HepG2 (cell line): ENCODE measurements at regions not wholly inside any gene's neighbourhood (a gene's known extent, or its start where the extent isn't known, plus 50 kb on each side); places are given as distances from the start of the nearest gene placed in this dataset.

ENCODE experiments used
- CBX1 ChIP-seq: IDR thresholded peaks from one replicate; pipeline ENCODE4 v1.6.1; 2016; ENCODE audit warnings: antibody characterized with exemption, low read depth
- HIVEP1 ChIP-seq: sonication (generic); formaldehyde crosslinking; IDR thresholded peaks from 2 replicates; pipeline ENCODE4 v1.4.0; 2020; ENCODE audit warnings: mild to moderate bottlenecking, missing genetic modification reagents
- MXI1 ChIP-seq: IDR thresholded peaks from 3 replicates; pipeline ENCODE4 v1.6.1; 2012; ENCODE audit warnings: low read depth, low read length, inconsistent platforms, borderline replicate concordance
- NPAS2 ChIP-seq: sonication (generic); formaldehyde crosslinking; IDR thresholded peaks from 2 replicates; pipeline ENCODE4 v1.8.0; 2022; ENCODE audit warnings: mild to moderate bottlenecking, missing genetic modification reagents, borderline replicate concordance
- RERE ChIP-seq: IDR thresholded peaks from 2 replicates; pipeline ENCODE4 v1.6.1; 2016; ENCODE audit warnings: low read depth, missing genetic modification reagents, missing compliant biosample characterization
- ZBTB37 ChIP-seq: sonication (generic); formaldehyde crosslinking; IDR thresholded peaks from 2 replicates; pipeline ENCODE4 v1.4.0; 2020; ENCODE audit warnings: mild to moderate bottlenecking, missing genetic modification reagents
- ZNF576 ChIP-seq: sonication (generic); formaldehyde crosslinking; IDR thresholded peaks from 2 replicates; pipeline ENCODE4 v1.4.0; 2020; ENCODE audit warnings: mild to moderate bottlenecking, missing genetic modification reagents
- ZNF577 ChIP-seq: sonication (generic); formaldehyde crosslinking; IDR thresholded peaks from 2 replicates; pipeline ENCODE4 v1.4.0; 2020; ENCODE audit warnings: mild to moderate bottlenecking, low read depth, missing genetic modification reagents, borderline replicate concordance
- ZNF775 ChIP-seq: sonication (generic); formaldehyde crosslinking; IDR thresholded peaks from 2 replicates; pipeline ENCODE4 v1.4.0; 2020; ENCODE audit warnings: missing genetic modification reagents, mild to moderate bottlenecking, moderate library complexity, borderline replicate concordance
- TF ChIP-seq, protein P1 (sequence below): sonication (generic); formaldehyde crosslinking; IDR thresholded peaks from 2 replicates; pipeline ENCODE4 v1.4.0; 2020; ENCODE audit warnings: missing genetic modification reagents, borderline replicate concordance
- TF ChIP-seq, protein P2 (sequence below): sonication (generic); formaldehyde crosslinking; IDR thresholded peaks from 2 replicates; pipeline ENCODE4 v1.4.0; 2020; ENCODE audit warnings: missing genetic modification reagents

DNA sequence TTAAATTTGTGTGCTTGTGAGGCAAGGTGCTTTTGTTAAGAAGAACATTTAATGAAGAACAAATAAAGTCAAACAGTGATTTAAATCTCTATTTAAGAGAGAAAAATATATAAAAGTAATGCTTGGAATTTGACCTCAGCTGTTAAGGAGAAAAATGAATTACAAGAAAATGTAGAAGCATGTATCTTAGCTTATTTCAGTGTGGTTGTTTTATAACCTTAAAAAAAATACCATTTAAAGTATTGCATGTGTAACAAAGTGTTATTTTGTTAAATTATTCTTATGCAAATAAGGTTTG is 537.0 kb upstream of the SPRY2 start (continued):
- TF ChIP-seq RERE (CRISPR knock-in tag) (no peak), ZNF577 (no peak), HIVEP1 (CRISPR knock-in tag) (no peak), ZNF576 (CRISPR knock-in tag) (no peak), ZNF775 (no peak), CBX1 (no peak), MXI1 (no peak), NPAS2 (CRISPR knock-in tag) (no peak), ZBTB37 (CRISPR knock-in tag) (no peak)
- TF ChIP-seq, protein P1, sequence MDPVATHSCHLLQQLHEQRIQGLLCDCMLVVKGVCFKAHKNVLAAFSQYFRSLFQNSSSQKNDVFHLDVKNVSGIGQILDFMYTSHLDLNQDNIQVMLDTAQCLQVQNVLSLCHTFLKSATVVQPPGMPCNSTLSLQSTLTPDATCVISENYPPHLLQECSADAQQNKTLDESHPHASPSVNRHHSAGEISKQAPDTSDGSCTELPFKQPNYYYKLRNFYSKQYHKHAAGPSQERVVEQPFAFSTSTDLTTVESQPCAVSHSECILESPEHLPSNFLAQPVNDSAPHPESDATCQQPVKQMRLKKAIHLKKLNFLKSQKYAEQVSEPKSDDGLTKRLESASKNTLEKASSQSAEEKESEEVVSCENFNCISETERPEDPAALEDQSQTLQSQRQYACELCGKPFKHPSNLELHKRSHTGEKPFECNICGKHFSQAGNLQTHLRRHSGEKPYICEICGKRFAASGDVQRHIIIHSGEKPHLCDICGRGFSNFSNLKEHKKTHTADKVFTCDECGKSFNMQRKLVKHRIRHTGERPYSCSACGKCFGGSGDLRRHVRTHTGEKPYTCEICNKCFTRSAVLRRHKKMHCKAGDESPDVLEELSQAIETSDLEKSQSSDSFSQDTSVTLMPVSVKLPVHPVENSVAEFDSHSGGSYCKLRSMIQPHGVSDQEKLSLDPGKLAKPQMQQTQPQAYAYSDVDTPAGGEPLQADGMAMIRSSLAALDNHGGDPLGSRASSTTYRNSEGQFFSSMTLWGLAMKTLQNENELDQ (CRISPR knock-in tag): no peak
- TF ChIP-seq, protein P2, sequence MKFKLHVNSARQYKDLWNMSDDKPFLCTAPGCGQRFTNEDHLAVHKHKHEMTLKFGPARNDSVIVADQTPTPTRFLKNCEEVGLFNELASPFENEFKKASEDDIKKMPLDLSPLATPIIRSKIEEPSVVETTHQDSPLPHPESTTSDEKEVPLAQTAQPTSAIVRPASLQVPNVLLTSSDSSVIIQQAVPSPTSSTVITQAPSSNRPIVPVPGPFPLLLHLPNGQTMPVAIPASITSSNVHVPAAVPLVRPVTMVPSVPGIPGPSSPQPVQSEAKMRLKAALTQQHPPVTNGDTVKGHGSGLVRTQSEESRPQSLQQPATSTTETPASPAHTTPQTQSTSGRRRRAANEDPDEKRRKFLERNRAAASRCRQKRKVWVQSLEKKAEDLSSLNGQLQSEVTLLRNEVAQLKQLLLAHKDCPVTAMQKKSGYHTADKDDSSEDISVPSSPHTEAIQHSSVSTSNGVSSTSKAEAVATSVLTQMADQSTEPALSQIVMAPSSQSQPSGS (CRISPR knock-in tag): no peak
